Heart left ventricle (tissue), 13 donors: ENCODE measurements at regions not wholly inside any gene's neighbourhood (a gene's known extent, or its start where the extent isn't known, plus 50 kb on each side); places are given as distances from the start of the nearest gene placed in this dataset.

Experiments
- CTCF ChIP-seq, 12 donors: fragments of 200-600 bp; sonication (generic) in 4 of 12; IDR thresholded peaks; one replicate each; pipeline versions ENCODE4 v1.5.0 to v1.8.0; 2018 to 2022; ENCODE audit warnings: antibody characterized with exemption in 12 of 12, mild to moderate bottlenecking in 5 of 12
- POLR2A ChIP-seq, 2 donors: fragments of 450-650 bp; IDR thresholded peaks; one replicate each; pipeline ENCODE4 v1.6.1; 2017; ENCODE audit warnings: antibody characterized with exemption in 2 of 2, mild to moderate bottlenecking in 2 of 2, moderate library complexity in 2 of 2
- donor health status: ischemic (EF 13 %, LVEDD 7.1; RV severe dilation, severe dysfunction).
- donor health status: DM: no; HTN: yes; CAD: no.
- donor health status: DM: no; HTN: no; CAD: no.
- donor health status: ischemic (EF 25% LVEDD 6.9; RV normal size, moderate dysfunction).
- donor health status: ischemic (EF 25% LVEDD 5.7; RV mildly dilated, moderate dysfunction).
- donor health status: ischemic (EF 35%, LVEDD 5.7; RV mildly dilated, moderate dysfunction).
- donor health status: nonischemic (EF 11% LVEDD 7.7; RV severe dilation, severe dysfunction).
- donor health status: DM: yes; HTN: yes; CAD: no.
- donor health status: PGD.
- donor health status: ischemic (EF 29% LVEDD 5.4; RV normal size, mild dysfunction).
- donor health status: nonischemic (EF 23%, LVEDD 6.1; RV moderate dilation, normal function).

- TF ChIP-seq POLR2A (IDR thresholded peaks at IDR 0.05) (no peak), CTCF (IDR thresholded peaks at IDR 0.05) (no peak)
These were observed 1582.0 kb upstream of the PCDH20 start for GRCh38 chr13:62997696-62998095.
